Vagina (tissue), 2 donors: ENCODE measurements at regions not wholly inside any gene's neighbourhood (a gene's known extent, or its start where the extent isn't known, plus 50 kb on each side); places are given as distances from the start of the nearest gene placed in this dataset.

Experiments
- DNase-seq, 2 donors: peaks; one replicate each; pipeline ENCODE4 v3.0.0-alpha.2; 2017; ENCODE audit errors: extremely low spot score in 2 of 2
- H3K27ac ChIP-seq: fragments of 200-600 bp; sonication (generic); one replicate; pipeline ENCODE4 v1.5.1; 2019
- H3K27me3 ChIP-seq: fragments of 200-600 bp; sonication (generic); one replicate; pipeline ENCODE4 v1.5.1; 2019
- H3K36me3 ChIP-seq, 2 donors: fragments of 200-600 bp; sonication (generic); one replicate each; pipeline ENCODE4 v1.5.1; 2017 to 2019
- H3K4me1 ChIP-seq: fragments of 200-600 bp; sonication (generic); one replicate; pipeline ENCODE4 v1.5.1; 2019
- H3K4me3 ChIP-seq, 2 donors: fragments of 200-600 bp; sonication (generic); 1 replicate in 1 of 2; 2 replicates in 1 of 2; pipeline ENCODE4 v1.5.1; 2016 to 2019
- H3K9me3 ChIP-seq: fragments of 200-600 bp; sonication (generic); one replicate; pipeline ENCODE4 v1.5.1; 2019
- CTCF ChIP-seq, 3 experiments: fragments of 450-650 bp in 2 of 3; fragments of 200-600 bp in 1 of 3; sonication (generic) in 1 of 3; IDR thresholded peaks; one replicate each; pipeline ENCODE4 v1.5.1; 2017 to 2019; ENCODE audit warnings: antibody characterized with exemption in 3 of 3, mild to moderate bottlenecking in 2 of 3, moderate library complexity in 2 of 3
- POLR2A ChIP-seq, 2 donors: fragments of 450-650 bp; IDR thresholded peaks; one replicate each; pipeline ENCODE4 v1.6.1; 2017; ENCODE audit warnings: antibody characterized with exemption in 2 of 2, mild to moderate bottlenecking in 2 of 2, moderate library complexity in 2 of 2
- POLR2AphosphoS5 ChIP-seq, 2 donors: sonication (generic); formaldehyde crosslinking; IDR thresholded peaks; one replicate each; pipeline ENCODE4 v1.9.0; 2017; ENCODE audit warnings: antibody characterized with exemption in 2 of 2, mild to moderate bottlenecking in 2 of 2, low read depth in 1 of 2; ENCODE audit not compliant: insufficient read depth in 1 of 2
- intact Hi-C: fragments of 100-400 bp; cut with DNase I; formaldehyde crosslinking; loops from one replicate; pipeline ENCODE4 v1.15.1; 2023

- no peaks in the 10 kb centered on the region for H3K27me3 ChIP-seq
- H3K36me3 ChIP-seq, result no peaks in the 10 kb centered on the region
- no peak overlapping the region for H3K4me3 ChIP-seq
- no peak overlapping the region for H3K27ac ChIP-seq
- DNase-seq, result no peak
- H3K9me3 ChIP-seq, result no peaks in the 10 kb centered on the region
- H3K4me1 ChIP-seq, result no peaks in the 10 kb centered on the region
- no peak for TF ChIP-seq CTCF (IDR thresholded peaks at IDR 0.05)
- intact Hi-C loops, result no loop called here
These were observed 372.1 kb upstream of the ARHGEF26 start for GRCh38 chr3:153749070-153749610.

GRCh38 chr3:153752405-153753027 is 368.7 kb upstream of the ARHGEF26 start:
- Histone ChIP-seq H3K27ac (no peak overlapping the region), H3K9me3 (no peaks in the 10 kb centered on the region), H3K27me3 (no peaks in the 10 kb centered on the region), H3K4me1 (no peaks in the 10 kb centered on the region), H3K36me3 (no peaks in the 10 kb centered on the region), H3K4me3 (no peak overlapping the region)
- TF ChIP-seq CTCF (IDR thresholded peaks at IDR 0.05), result no peak
- no peak for TF ChIP-seq POLR2AphosphoS5 (IDR thresholded peaks at IDR 0.05; ENCODE audit: insufficient read depth in 1 of 2, low read depth in 1 of 2)
- TF ChIP-seq POLR2A (IDR thresholded peaks at IDR 0.05), result no peak
- DNase-seq, result no peak
- intact Hi-C loops, result no loop called here

- TF ChIP-seq POLR2A (IDR thresholded peaks at IDR 0.05) (no peak), CTCF (IDR thresholded peaks at IDR 0.05) (no peak)
- intact Hi-C loops, result no loop called here
- H3K9me3 ChIP-seq, result no peaks in the 10 kb centered on the region
- H3K4me3 ChIP-seq, result no peak overlapping the region
- no peaks in the 10 kb centered on the region for H3K36me3 ChIP-seq
- H3K4me1 ChIP-seq, result no peaks in the 10 kb centered on the region
- H3K27me3 ChIP-seq, result no peaks in the 10 kb centered on the region
- no peak overlapping the region for H3K27ac ChIP-seq
- DNase-seq, result no peak
These were observed 368.2 kb upstream of the ARHGEF26 start for GRCh38 chr3:153753035-153753434.

- H3K27ac ChIP-seq, result no peak overlapping the region
These were observed 364.4 kb upstream of the ARHGEF26 start for GRCh38 chr3:153756816-153757215.

More at GRCh38 chr3:153756816-153757215, 364.4 kb upstream of the ARHGEF26 start:
- intact Hi-C loops, result no loop called here
- H3K36me3 ChIP-seq, result no peaks in the 10 kb centered on the region
- no peaks in the 10 kb centered on the region for H3K27me3 ChIP-seq
- no peak overlapping the region for H3K4me3 ChIP-seq
- no peaks in the 10 kb centered on the region for H3K9me3 ChIP-seq
- DNase-seq, result no peak
- no peak for TF ChIP-seq CTCF (IDR thresholded peaks at IDR 0.05)
- TF ChIP-seq POLR2AphosphoS5 (IDR thresholded peaks at IDR 0.05; ENCODE audit: insufficient read depth in 1 of 2, low read depth in 1 of 2), result no peak
- no peak for TF ChIP-seq POLR2A (IDR thresholded peaks at IDR 0.05)
- H3K4me1 ChIP-seq, result no peaks in the 10 kb centered on the region
